ENCODE measurements at regions not wholly inside any gene's neighbourhood (a gene's known extent, or its start where the extent isn't known, plus 50 kb on each side); places are given as distances from the start of the nearest gene placed in this dataset.

DNA sequence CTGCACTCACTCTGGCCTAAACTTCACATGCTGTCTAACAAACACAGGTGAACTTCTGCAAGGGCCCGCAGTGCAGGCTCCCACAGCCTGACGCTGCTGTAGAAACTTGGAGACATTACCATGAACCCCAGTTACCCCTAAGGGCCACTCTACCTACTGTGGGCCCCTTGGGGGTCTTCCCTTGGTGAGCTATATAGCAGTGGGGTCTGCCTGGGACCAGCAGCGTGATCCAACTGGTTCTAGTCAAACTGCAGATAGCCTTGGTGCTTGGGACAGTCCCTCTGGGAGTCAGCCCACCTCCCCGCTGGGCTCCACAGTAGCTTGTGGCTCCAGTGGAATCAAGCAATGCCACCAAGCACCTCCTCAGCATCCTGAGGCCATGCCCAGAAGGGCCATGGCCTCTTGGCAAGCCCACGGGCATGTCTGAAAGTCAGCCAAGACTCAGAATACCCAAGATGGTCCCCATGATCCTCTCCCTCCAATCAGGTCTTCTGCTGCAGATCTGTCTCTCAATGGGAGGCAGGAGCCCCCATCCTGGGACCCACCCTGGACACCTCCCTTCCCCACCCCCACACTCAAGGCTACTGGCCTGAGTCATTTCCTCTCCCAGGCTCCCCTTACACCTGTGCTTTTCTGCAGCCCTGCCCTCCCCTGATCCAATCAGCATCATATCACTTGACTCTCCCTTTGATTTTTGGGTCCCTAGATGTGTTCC, 230.0 kb upstream of the IRX1 start:
- CTCF ChIA-PET (ENCODE audit: low intra/inter-chr PET ratio), result no interaction called here
- Histone ChIP-seq H4K20me1 (replicated peaks; ENCODE audit: control insufficient read depth, insufficient read depth, low read length) (no peaks in the 10 kb centered on the region), H3K27me3 (ENCODE audit: control insufficient read depth in 2 of 2, insufficient read depth in 2 of 2, low read length in 2 of 2) (no peaks in the 10 kb centered on the region), H2AFZ (ENCODE audit: low read depth, low read length) (no peak overlapping the region), H3K4me1 (replicated peaks in 1 of 2; ENCODE audit: control insufficient read depth in 2 of 2, insufficient read depth in 2 of 2, low read length in 2 of 2) (no peaks in the 10 kb centered on the region), H3K36me3 (ENCODE audit: control insufficient read depth, insufficient read depth, low read length) (no peaks in the 10 kb centered on the region), H3K9ac (ENCODE audit: insufficient read depth in 1 of 2, low read depth in 2 of 2, low read length in 2 of 2) (no peak overlapping the region), H3K4me2 (ENCODE audit: insufficient read depth, low read length) (no peak overlapping the region), H3K9me3 (replicated peaks; ENCODE audit: control insufficient read depth, insufficient read depth, low read depth, low read length) (no peaks in the 10 kb centered on the region), H3K9me1 (ENCODE audit: control insufficient read depth, insufficient read depth, low read length) (no peaks in the 10 kb centered on the region), H3K4me3 (no peak overlapping the region), H3K79me2 (ENCODE audit: control insufficient read depth, insufficient read depth, low read length) (no peaks in the 10 kb centered on the region), H3K27ac (ENCODE audit: extremely low read depth, low read depth, low read length) (no peak overlapping the region)
- intact Hi-C loops (cut with micrococcal nuclease), result no loop called here
- DNase-seq (ENCODE audit: extremely low read depth in 1 of 4, low spot score in 3 of 4) (no peak), FAIRE-seq (no peak), ATAC-seq (no peak)
- 0% methylated on average over 5 of the region's 5 CpGs for WGBS (ENCODE audit: insufficient coverage, low coverage, missing lambda C conversion rate)
- POLR2A ChIA-PET, result no interaction called here
- no peak for TF ChIP-seq GTF3C2 (IDR thresholded peaks at IDR 0.05; ENCODE audit: borderline replicate concordance, extremely low read depth, insufficient read length)
- no peak for TF ChIP-seq ZNF146 (CRISPR knock-in tag; IDR thresholded peaks at IDR 0.05; ENCODE audit: unreplicated experiment)
- TF ChIP-seq JUN (IDR thresholded peaks at IDR 0.05; ENCODE audit: borderline replicate concordance, low read depth, low read length), result no peak
- no peak for TF ChIP-seq JUN (CRISPR knock-in tag; IDR thresholded peaks at IDR 0.05; ENCODE audit: borderline replicate concordance)
- no peak for TF ChIP-seq CLOCK (CRISPR knock-in tag; IDR thresholded peaks at IDR 0.05; ENCODE audit: borderline replicate concordance)
- TF ChIP-seq HMGN3 (IDR thresholded peaks at IDR 0.05; ENCODE audit: borderline replicate concordance, extremely low read depth, insufficient read length, low read depth, low read length), result no peak
- TF ChIP-seq CHD2 (IDR thresholded peaks at IDR 0.05; ENCODE audit: low read depth, low read length), result no peak
- TF ChIP-seq NBN (IDR thresholded peaks at IDR 0.05; ENCODE audit: low read depth), result no peak
- TF ChIP-seq YY1 (IDR thresholded peaks at IDR 0.05; ENCODE audit: borderline replicate concordance in 1 of 3, control insufficient read depth in 1 of 3, extremely low read depth in 1 of 3, insufficient read depth in 3 of 3, insufficient read length in 1 of 3, insufficient replicate concordance in 2 of 3, low read depth in 1 of 3, low read length in 2 of 3), result no peak
- no TSS peak for BruUV-seq (replicated peaks)
- in situ Hi-C loops (cut with MboI), result no loop called here
